ENCODE measurements at regions not wholly inside any gene's neighbourhood (a gene's known extent, or its start where the extent isn't known, plus 50 kb on each side); places are given as distances from the start of the nearest gene placed in this dataset.

GRCh38 chr1:234833646-234834045, 223.7 kb upstream of the IRF2BP2 start:
- H4K8ac ChIP-seq (replicated peaks; ENCODE audit: insufficient read length, low read depth, low read length): no peak overlapping the region
- H2BK15ac ChIP-seq (ENCODE audit: low read depth, low read length): no peak overlapping the region
- no peaks in the 10 kb centered on the region for H3K36me3 Mint-ChIP-seq (ENCODE audit: insufficient read depth in 1 of 3, low read depth in 3 of 3)
- H2BK120ac ChIP-seq (ENCODE audit: low read depth, low read length, poor library complexity, severe bottlenecking): no peak overlapping the region
- H3K9me3 Mint-ChIP-seq: peaks cover 0 to 3% of the 10 kb centered on the region in 2 experiments; a peak in 2 of 5 replicates
- no peaks in the 10 kb centered on the region for H3K27me3 ChIP-seq (ENCODE audit: insufficient read depth, low read length)
- no peaks in the 10 kb centered on the region for H3K79me1 ChIP-seq (ENCODE audit: insufficient read depth, low read depth, low read length, poor library complexity, severe bottlenecking)
- no peaks in the 10 kb centered on the region; the same call in 1 of the 2 replicates for H3K27me3 Mint-ChIP-seq (ENCODE audit: low read depth)
- H3K9ac ChIP-seq (ENCODE audit: extremely low read depth, insufficient read length, low read length): no peak overlapping the region
- H3K27ac ChIP-seq (ENCODE audit: insufficient read length, low read depth, low read length): no peak overlapping the region
- no peaks in the 10 kb centered on the region for H3K4me1 ChIP-seq (ENCODE audit: insufficient read depth, low read length)
- H3K23ac ChIP-seq (ENCODE audit: insufficient read length, low read depth, low read length): no peak overlapping the region
- no peak overlapping the region for H3K27ac Mint-ChIP-seq
- no peak overlapping the region for H3K14ac ChIP-seq (ENCODE audit: insufficient read depth, low read length)
- H2BK5ac ChIP-seq (ENCODE audit: insufficient read length, low read length): no peak overlapping the region
- H3K18ac ChIP-seq (ENCODE audit: insufficient read length, low read depth, low read length): no peak overlapping the region
- H2BK12ac ChIP-seq (ENCODE audit: insufficient read length, low read depth, low read length): no peak overlapping the region
- H3K4me2 ChIP-seq (ENCODE audit: insufficient read depth, insufficient read length, low read length): no peak overlapping the region
- no peak for TF ChIP-seq CTCF (conservative IDR thresholded peaks at IDR 0.05)
- no peak overlapping the region for H2AFZ ChIP-seq (ENCODE audit: low read length)
- no peak overlapping the region for H2AK5ac ChIP-seq (ENCODE audit: insufficient read length, low read length)
- no peak for DNase-seq
- no peak overlapping the region for H3T11ph ChIP-seq (ENCODE audit: low read length)
- no peaks in the 10 kb centered on the region for H3K9me3 ChIP-seq (ENCODE audit: control insufficient read depth, low read depth, low read length)
- H3K23me2 ChIP-seq (ENCODE audit: insufficient read length, low read depth, low read length, poor library complexity, severe bottlenecking): no peaks in the 10 kb centered on the region
- H4K91ac ChIP-seq (ENCODE audit: insufficient read length, low read depth, low read length): no peak overlapping the region
- WGBS (ENCODE audit: extremely low coverage, insufficient read length, low lambda C conversion rate): no CpG with 5 or more reads among the region's 4 CpGs
- H3K4ac ChIP-seq (ENCODE audit: low read depth, low read length): no peak overlapping the region
- peaks cover 3 to 5% of the 10 kb centered on the region in 2 experiments; a peak in 2 of 4 replicates for H3K4me1 Mint-ChIP-seq
- H3K4me3 Mint-ChIP-seq: no peak overlapping the region
- no peaks in the 10 kb centered on the region for H4K20me1 ChIP-seq (ENCODE audit: control insufficient read depth, insufficient read depth, insufficient read length)
- no peaks in the 10 kb centered on the region for H3K79me2 ChIP-seq (ENCODE audit: insufficient read depth, low read length)
- H2BK20ac ChIP-seq (ENCODE audit: low read depth, low read length, poor library complexity, severe bottlenecking): no peak overlapping the region
- no peak overlapping the region for H3K56ac ChIP-seq (ENCODE audit: insufficient read length, low read depth, low read length)
- no peak overlapping the region for H4K5ac ChIP-seq (ENCODE audit: insufficient read length, low read depth, low read length)

Measured in H9 (cell line).